ENCODE measurements at regions not wholly inside any gene's neighbourhood (a gene's known extent, or its start where the extent isn't known, plus 50 kb on each side); places are given as distances from the start of the nearest gene placed in this dataset.

DNA sequence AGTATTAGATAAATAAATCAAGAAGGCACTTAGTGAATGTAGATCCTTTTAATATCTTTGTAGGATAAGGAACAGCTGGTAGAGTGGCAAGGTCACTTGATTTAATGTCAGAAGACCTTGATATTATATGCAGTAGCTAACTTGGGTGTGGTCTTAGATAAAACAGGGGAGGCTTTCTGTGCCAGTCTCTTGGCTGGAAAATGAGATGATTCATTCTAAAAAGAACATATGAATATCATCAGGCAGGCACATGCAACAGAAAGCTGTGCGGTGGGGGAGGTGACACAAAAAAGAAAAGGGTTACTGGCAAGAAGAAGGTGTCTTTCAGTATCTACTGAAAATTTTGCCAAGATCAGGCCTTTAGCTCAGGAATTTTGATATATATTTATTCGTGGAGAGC is 931.7 kb upstream of the CELF4 start:
- no peaks in the 10 kb centered on the region for H3K36me3 Mint-ChIP-seq (ENCODE audit: low read depth, unreplicated experiment)
- H3K27ac Mint-ChIP-seq (ENCODE audit: unreplicated experiment): peak overlapping the region; percentile 31
- DNase-seq (ENCODE audit: low read depth) (no peak), FAIRE-seq (no peak)
- Histone ChIP-seq H2AFZ (ENCODE audit: low read depth, low read length) (no peak overlapping the region), H3K4me1 (ENCODE audit: insufficient read depth, low read length) (no peaks in the 10 kb centered on the region), H3K79me2 (ENCODE audit: insufficient read depth, low read length) (no peaks in the 10 kb centered on the region), H3K9me3 (ENCODE audit: insufficient read depth, low read depth, low read length) (no peaks in the 10 kb centered on the region), H3K27me3 (ENCODE audit: insufficient read depth, low read length) (no peaks in the 10 kb centered on the region), H3K36me3 (ENCODE audit: insufficient read depth, low read length) (no peaks in the 10 kb centered on the region), H3K27ac (ENCODE audit: low read depth, low read length) (no peak overlapping the region), H3K4me3 (ENCODE audit: insufficient read depth, low read depth, low read length) (no peak overlapping the region), H3K4me2 (ENCODE audit: low read length) (no peak overlapping the region), H3K9ac (ENCODE audit: low read length) (no peak overlapping the region), H4K20me1 (ENCODE audit: insufficient read depth, low read length) (no peaks in the 10 kb centered on the region)
- H3K4me1 Mint-ChIP-seq (ENCODE audit: low read depth, unreplicated experiment): peaks cover 13% of the 10 kb centered on the region
- H3K27me3 Mint-ChIP-seq (ENCODE audit: low read depth, unreplicated experiment): no peaks in the 10 kb centered on the region
- no peak overlapping the region for H3K4me3 Mint-ChIP-seq (ENCODE audit: unreplicated experiment)
- TF ChIP-seq EZH2 (IDR thresholded peaks at IDR 0.05; ENCODE audit: insufficient read depth, low read length): no peak
- TF ChIP-seq, protein P1, sequence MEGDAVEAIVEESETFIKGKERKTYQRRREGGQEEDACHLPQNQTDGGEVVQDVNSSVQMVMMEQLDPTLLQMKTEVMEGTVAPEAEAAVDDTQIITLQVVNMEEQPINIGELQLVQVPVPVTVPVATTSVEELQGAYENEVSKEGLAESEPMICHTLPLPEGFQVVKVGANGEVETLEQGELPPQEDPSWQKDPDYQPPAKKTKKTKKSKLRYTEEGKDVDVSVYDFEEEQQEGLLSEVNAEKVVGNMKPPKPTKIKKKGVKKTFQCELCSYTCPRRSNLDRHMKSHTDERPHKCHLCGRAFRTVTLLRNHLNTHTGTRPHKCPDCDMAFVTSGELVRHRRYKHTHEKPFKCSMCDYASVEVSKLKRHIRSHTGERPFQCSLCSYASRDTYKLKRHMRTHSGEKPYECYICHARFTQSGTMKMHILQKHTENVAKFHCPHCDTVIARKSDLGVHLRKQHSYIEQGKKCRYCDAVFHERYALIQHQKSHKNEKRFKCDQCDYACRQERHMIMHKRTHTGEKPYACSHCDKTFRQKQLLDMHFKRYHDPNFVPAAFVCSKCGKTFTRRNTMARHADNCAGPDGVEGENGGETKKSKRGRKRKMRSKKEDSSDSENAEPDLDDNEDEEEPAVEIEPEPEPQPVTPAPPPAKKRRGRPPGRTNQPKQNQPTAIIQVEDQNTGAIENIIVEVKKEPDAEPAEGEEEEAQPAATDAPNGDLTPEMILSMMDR (IDR thresholded peaks at IDR 0.05; ENCODE audit: insufficient read depth, low read depth, low read length): no peak
- H3K9me3 Mint-ChIP-seq (ENCODE audit: unreplicated experiment): no peaks in the 10 kb centered on the region

DNA sequence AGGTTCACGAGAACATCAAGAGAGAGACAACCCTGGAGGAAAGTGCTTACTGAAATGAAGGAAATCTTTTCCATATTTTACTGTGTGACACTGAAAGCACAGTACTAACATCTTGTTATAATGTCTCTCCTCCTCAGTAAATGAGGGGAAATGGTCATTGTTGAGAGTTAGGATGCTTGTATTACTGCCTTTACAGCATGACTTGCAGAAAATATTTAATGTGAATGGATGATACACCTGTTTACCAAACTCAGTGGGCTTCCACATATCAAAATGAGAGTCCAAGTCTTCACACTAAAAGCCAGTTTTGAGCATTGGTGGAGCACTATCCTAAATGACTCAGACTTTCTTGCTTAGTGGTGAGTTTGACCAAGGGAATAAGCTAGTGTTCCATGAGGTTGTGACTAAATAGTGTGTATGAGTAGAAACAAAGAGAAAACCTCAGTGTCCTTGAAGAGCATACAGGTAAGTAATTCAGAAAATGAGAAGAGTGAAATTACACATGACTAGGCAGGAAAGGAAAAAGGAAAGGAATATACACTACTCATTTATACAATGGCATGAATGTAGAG is 930.7 kb upstream of the CELF4 start:
- H4K20me1 ChIP-seq (ENCODE audit: insufficient read depth, low read length): no peaks in the 10 kb centered on the region
- DNase-seq (ENCODE audit: low read depth) (no peak), FAIRE-seq (no peak)
- no peak overlapping the region for H3K9ac ChIP-seq (ENCODE audit: low read length)
- H3K4me1 Mint-ChIP-seq (ENCODE audit: low read depth, unreplicated experiment): peaks cover 13% of the 10 kb centered on the region
- no peaks in the 10 kb centered on the region for H3K9me3 ChIP-seq (ENCODE audit: insufficient read depth, low read depth, low read length)
- no peak overlapping the region for H3K27ac ChIP-seq (ENCODE audit: low read depth, low read length)
- H3K4me2 ChIP-seq (ENCODE audit: low read length): no peak overlapping the region
- H3K27ac Mint-ChIP-seq (ENCODE audit: unreplicated experiment): no peak overlapping the region
- H3K4me3 Mint-ChIP-seq (ENCODE audit: unreplicated experiment): no peak overlapping the region
- H3K36me3 Mint-ChIP-seq (ENCODE audit: low read depth, unreplicated experiment): no peaks in the 10 kb centered on the region
- H2AFZ ChIP-seq (ENCODE audit: low read depth, low read length): no peak overlapping the region
- no peaks in the 10 kb centered on the region for H3K4me1 ChIP-seq (ENCODE audit: insufficient read depth, low read length)
- TF ChIP-seq, protein P1 (IDR thresholded peaks at IDR 0.05; ENCODE audit: insufficient read depth, low read depth, low read length): no peak
- no peak for TF ChIP-seq EZH2 (IDR thresholded peaks at IDR 0.05; ENCODE audit: insufficient read depth, low read length)
- H3K79me2 ChIP-seq (ENCODE audit: insufficient read depth, low read length): no peaks in the 10 kb centered on the region
- H3K9me3 Mint-ChIP-seq (ENCODE audit: unreplicated experiment): no peaks in the 10 kb centered on the region
- H3K4me3 ChIP-seq (ENCODE audit: insufficient read depth, low read depth, low read length): no peak overlapping the region
- no peaks in the 10 kb centered on the region for H3K27me3 ChIP-seq (ENCODE audit: insufficient read depth, low read length)
- no peaks in the 10 kb centered on the region for H3K27me3 Mint-ChIP-seq (ENCODE audit: low read depth, unreplicated experiment)
- no peaks in the 10 kb centered on the region for H3K36me3 ChIP-seq (ENCODE audit: insufficient read depth, low read length)

- H2AFZ ChIP-seq (ENCODE audit: low read depth, low read length): no peak overlapping the region
- no peaks in the 10 kb centered on the region for H3K27me3 ChIP-seq (ENCODE audit: insufficient read depth, low read length)
- Mint-ChIP-seq H3K27me3 (ENCODE audit: low read depth, unreplicated experiment) (no peaks in the 10 kb centered on the region), H3K4me1 (ENCODE audit: low read depth, unreplicated experiment) (peaks cover 24% of the 10 kb centered on the region), H3K9me3 (ENCODE audit: unreplicated experiment) (no peaks in the 10 kb centered on the region), H3K4me3 (ENCODE audit: unreplicated experiment) (no peak overlapping the region), H3K36me3 (ENCODE audit: low read depth, unreplicated experiment) (no peaks in the 10 kb centered on the region), H3K27ac (ENCODE audit: unreplicated experiment) (peak overlapping the region; percentile 13)
- no peak overlapping the region for H3K4me2 ChIP-seq (ENCODE audit: low read length)
- H3K4me3 ChIP-seq (ENCODE audit: insufficient read depth, low read depth, low read length): no peak overlapping the region
- no peak for TF ChIP-seq EZH2 (IDR thresholded peaks at IDR 0.05; ENCODE audit: insufficient read depth, low read length)
- TF ChIP-seq, protein P1 (IDR thresholded peaks at IDR 0.05; ENCODE audit: insufficient read depth, low read depth, low read length): no peak
- H4K20me1 ChIP-seq (ENCODE audit: insufficient read depth, low read length): no peaks in the 10 kb centered on the region
- H3K36me3 ChIP-seq (ENCODE audit: insufficient read depth, low read length): no peaks in the 10 kb centered on the region
- H3K9me3 ChIP-seq (ENCODE audit: insufficient read depth, low read depth, low read length): no peaks in the 10 kb centered on the region
- DNase-seq (ENCODE audit: low read depth): no peak
- no peak for FAIRE-seq
- H3K79me2 ChIP-seq (ENCODE audit: insufficient read depth, low read length): no peaks in the 10 kb centered on the region
- H3K4me1 ChIP-seq (ENCODE audit: insufficient read depth, low read length): no peaks in the 10 kb centered on the region
- no peak overlapping the region for H3K9ac ChIP-seq (ENCODE audit: low read length)
- no peak overlapping the region for H3K27ac ChIP-seq (ENCODE audit: low read depth, low read length)
Observed at GRCh38 chr18:38494065-38494464, 928.5 kb upstream of the CELF4 start.
